OCI-LY1 (cell line): ENCODE measurements at regions not wholly inside any gene's neighbourhood (a gene's known extent, or its start where the extent isn't known, plus 50 kb on each side); places are given as distances from the start of the nearest gene placed in this dataset.

Experiments
- EZH2 ChIP-seq: fragments of 200-600 bp; sonication (generic), shearing (Covaris generic); IDR thresholded peaks from 2 replicates; pipeline ENCODE4 v1.8.0; 2017; ENCODE audit warnings: borderline replicate concordance, mixed run types, mild to moderate bottlenecking, antibody characterized with exemption, low read length, moderate library complexity, mixed read lengths
- TF ChIP-seq, protein P1 (sequence below): fragments of 200-600 bp; sonication (generic), shearing (Covaris generic); IDR thresholded peaks from 2 replicates; pipeline ENCODE4 v1.5.1; 2017; ENCODE audit warnings: mild to moderate bottlenecking, antibody characterized with exemption, low read length, moderate library complexity, mixed read lengths

DNA sequence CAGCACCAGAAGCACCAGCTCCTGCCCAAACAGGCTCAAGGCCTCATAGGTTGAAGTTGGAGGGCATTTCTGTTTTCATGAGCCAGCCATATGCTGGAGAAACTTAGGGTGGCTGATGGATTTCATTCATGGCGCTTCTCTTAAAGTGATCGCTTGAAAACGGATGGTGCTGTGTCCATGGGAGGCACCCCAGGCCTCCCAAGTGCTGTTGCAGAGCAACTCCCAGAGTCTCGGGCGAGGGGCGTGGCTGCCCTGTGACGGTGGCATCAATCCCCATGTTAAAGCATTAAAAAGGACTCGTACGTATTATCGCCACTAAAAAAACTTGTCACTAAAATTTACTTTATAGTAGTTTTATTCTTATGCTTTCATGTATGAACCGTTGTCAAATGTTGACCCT is 128.3 kb downstream of the MRPL36 start:
- TF ChIP-seq, protein P1, sequence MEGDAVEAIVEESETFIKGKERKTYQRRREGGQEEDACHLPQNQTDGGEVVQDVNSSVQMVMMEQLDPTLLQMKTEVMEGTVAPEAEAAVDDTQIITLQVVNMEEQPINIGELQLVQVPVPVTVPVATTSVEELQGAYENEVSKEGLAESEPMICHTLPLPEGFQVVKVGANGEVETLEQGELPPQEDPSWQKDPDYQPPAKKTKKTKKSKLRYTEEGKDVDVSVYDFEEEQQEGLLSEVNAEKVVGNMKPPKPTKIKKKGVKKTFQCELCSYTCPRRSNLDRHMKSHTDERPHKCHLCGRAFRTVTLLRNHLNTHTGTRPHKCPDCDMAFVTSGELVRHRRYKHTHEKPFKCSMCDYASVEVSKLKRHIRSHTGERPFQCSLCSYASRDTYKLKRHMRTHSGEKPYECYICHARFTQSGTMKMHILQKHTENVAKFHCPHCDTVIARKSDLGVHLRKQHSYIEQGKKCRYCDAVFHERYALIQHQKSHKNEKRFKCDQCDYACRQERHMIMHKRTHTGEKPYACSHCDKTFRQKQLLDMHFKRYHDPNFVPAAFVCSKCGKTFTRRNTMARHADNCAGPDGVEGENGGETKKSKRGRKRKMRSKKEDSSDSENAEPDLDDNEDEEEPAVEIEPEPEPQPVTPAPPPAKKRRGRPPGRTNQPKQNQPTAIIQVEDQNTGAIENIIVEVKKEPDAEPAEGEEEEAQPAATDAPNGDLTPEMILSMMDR = no peak
- no peak for TF ChIP-seq EZH2
